ENCODE measurements at regions not wholly inside any gene's neighbourhood (a gene's known extent, or its start where the extent isn't known, plus 50 kb on each side); places are given as distances from the start of the nearest gene placed in this dataset.

GRCh38 chr14:104254735-104255400 lies 116.5 kb downstream of the KIF26A start:
- H4K20me1 ChIP-seq (replicated peaks; ENCODE audit: insufficient read depth): no peaks in the 10 kb centered on the region
- no peak overlapping the region for H2AFZ ChIP-seq
- no peaks in the 10 kb centered on the region for H3K79me2 ChIP-seq (replicated peaks; ENCODE audit: insufficient read depth)
- Mint-ChIP-seq H3K9me3 (peaks cover under 1% of the 10 kb centered on the region; the same call in 1 of the 3 replicates), H3K36me3 (ENCODE audit: low read depth) (no peaks in the 10 kb centered on the region), H3K27ac (no peak overlapping the region), H3K27me3 (ENCODE audit: insufficient read depth, low read depth, poor library complexity) (peaks cover 2% of the 10 kb centered on the region), H3K4me3 (no peak overlapping the region), H3K4me1 (no peaks in the 10 kb centered on the region)
- no peaks in the 10 kb centered on the region for H3K9me2 ChIP-seq (ENCODE audit: insufficient read depth)
- no peaks in the 10 kb centered on the region for H3K4me1 ChIP-seq (ENCODE audit: insufficient read depth)
- H3K36me3 ChIP-seq (ENCODE audit: insufficient read depth): no peaks in the 10 kb centered on the region
- no peaks in the 10 kb centered on the region for H3K27me3 ChIP-seq (ENCODE audit: insufficient read depth)
- no peaks in the 10 kb centered on the region for H3F3A ChIP-seq (replicated peaks; ENCODE audit: low read depth)
- no peak overlapping the region for H3K4me2 ChIP-seq
- no peak for DNase-seq (ENCODE audit: low spot score)
- H3K4me3 ChIP-seq: no peak overlapping the region
- ATAC-seq: no peak
- no peak for TF ChIP-seq CREB1 (CRISPR knock-in tag; IDR thresholded peaks at IDR 0.05; ENCODE audit: low read depth)
- no peak for TF ChIP-seq ETS1 (IDR thresholded peaks at IDR 0.05)
- no peak for TF ChIP-seq JUNB (IDR thresholded peaks at IDR 0.05; ENCODE audit: unreplicated experiment)
- no peak for TF ChIP-seq EZH2 (IDR thresholded peaks at IDR 0.05; ENCODE audit: low read depth, unreplicated experiment)
- no peak for TF ChIP-seq STAT1 (IDR thresholded peaks at IDR 0.05; ENCODE audit: unreplicated experiment)
- no peak overlapping the region for H3K27ac ChIP-seq (ENCODE audit: low read depth)

- Histone ChIP-seq H2AFZ (no peak overlapping the region), H3K79me2 (replicated peaks; ENCODE audit: insufficient read depth) (no peaks in the 10 kb centered on the region), H3K4me1 (ENCODE audit: insufficient read depth) (no peaks in the 10 kb centered on the region), H3K9me2 (ENCODE audit: insufficient read depth) (no peaks in the 10 kb centered on the region), H3K36me3 (ENCODE audit: insufficient read depth) (no peaks in the 10 kb centered on the region), H3K27me3 (ENCODE audit: insufficient read depth) (no peaks in the 10 kb centered on the region), H3K27ac (ENCODE audit: low read depth) (no peak overlapping the region), H3F3A (replicated peaks; ENCODE audit: low read depth) (no peaks in the 10 kb centered on the region), H4K20me1 (replicated peaks; ENCODE audit: insufficient read depth) (no peaks in the 10 kb centered on the region), H3K4me2 (no peak overlapping the region), H3K4me3 (no peak overlapping the region)
- Mint-ChIP-seq H3K36me3 (ENCODE audit: low read depth) (0 out of 3 replicates have a peak, but pooled peaks cover 3% of the 10 kb centered on the region), H3K4me3 (no peak overlapping the region), H3K9me3 (peaks cover 12% of the 10 kb centered on the region; the same call in 2 of the 3 replicates), H3K27me3 (ENCODE audit: insufficient read depth, low read depth, poor library complexity) (peaks cover 2% of the 10 kb centered on the region), H3K4me1 (no peaks in the 10 kb centered on the region), H3K27ac (no peak overlapping the region)
- ATAC-seq (no peak), DNase-seq (ENCODE audit: low spot score) (no peak)
- TF ChIP-seq STAT1 (IDR thresholded peaks at IDR 0.05; ENCODE audit: unreplicated experiment) (no peak), POLR2AphosphoS5 (IDR thresholded peaks at IDR 0.05; ENCODE audit: low read depth) (no peak), ZNF331 (CRISPR knock-in tag; IDR thresholded peaks at IDR 0.05; ENCODE audit: low read depth) (no peak), REST (IDR thresholded peaks at IDR 0.05; ENCODE audit: unreplicated experiment) (no peak)
- TF ChIP-seq, protein P1, sequence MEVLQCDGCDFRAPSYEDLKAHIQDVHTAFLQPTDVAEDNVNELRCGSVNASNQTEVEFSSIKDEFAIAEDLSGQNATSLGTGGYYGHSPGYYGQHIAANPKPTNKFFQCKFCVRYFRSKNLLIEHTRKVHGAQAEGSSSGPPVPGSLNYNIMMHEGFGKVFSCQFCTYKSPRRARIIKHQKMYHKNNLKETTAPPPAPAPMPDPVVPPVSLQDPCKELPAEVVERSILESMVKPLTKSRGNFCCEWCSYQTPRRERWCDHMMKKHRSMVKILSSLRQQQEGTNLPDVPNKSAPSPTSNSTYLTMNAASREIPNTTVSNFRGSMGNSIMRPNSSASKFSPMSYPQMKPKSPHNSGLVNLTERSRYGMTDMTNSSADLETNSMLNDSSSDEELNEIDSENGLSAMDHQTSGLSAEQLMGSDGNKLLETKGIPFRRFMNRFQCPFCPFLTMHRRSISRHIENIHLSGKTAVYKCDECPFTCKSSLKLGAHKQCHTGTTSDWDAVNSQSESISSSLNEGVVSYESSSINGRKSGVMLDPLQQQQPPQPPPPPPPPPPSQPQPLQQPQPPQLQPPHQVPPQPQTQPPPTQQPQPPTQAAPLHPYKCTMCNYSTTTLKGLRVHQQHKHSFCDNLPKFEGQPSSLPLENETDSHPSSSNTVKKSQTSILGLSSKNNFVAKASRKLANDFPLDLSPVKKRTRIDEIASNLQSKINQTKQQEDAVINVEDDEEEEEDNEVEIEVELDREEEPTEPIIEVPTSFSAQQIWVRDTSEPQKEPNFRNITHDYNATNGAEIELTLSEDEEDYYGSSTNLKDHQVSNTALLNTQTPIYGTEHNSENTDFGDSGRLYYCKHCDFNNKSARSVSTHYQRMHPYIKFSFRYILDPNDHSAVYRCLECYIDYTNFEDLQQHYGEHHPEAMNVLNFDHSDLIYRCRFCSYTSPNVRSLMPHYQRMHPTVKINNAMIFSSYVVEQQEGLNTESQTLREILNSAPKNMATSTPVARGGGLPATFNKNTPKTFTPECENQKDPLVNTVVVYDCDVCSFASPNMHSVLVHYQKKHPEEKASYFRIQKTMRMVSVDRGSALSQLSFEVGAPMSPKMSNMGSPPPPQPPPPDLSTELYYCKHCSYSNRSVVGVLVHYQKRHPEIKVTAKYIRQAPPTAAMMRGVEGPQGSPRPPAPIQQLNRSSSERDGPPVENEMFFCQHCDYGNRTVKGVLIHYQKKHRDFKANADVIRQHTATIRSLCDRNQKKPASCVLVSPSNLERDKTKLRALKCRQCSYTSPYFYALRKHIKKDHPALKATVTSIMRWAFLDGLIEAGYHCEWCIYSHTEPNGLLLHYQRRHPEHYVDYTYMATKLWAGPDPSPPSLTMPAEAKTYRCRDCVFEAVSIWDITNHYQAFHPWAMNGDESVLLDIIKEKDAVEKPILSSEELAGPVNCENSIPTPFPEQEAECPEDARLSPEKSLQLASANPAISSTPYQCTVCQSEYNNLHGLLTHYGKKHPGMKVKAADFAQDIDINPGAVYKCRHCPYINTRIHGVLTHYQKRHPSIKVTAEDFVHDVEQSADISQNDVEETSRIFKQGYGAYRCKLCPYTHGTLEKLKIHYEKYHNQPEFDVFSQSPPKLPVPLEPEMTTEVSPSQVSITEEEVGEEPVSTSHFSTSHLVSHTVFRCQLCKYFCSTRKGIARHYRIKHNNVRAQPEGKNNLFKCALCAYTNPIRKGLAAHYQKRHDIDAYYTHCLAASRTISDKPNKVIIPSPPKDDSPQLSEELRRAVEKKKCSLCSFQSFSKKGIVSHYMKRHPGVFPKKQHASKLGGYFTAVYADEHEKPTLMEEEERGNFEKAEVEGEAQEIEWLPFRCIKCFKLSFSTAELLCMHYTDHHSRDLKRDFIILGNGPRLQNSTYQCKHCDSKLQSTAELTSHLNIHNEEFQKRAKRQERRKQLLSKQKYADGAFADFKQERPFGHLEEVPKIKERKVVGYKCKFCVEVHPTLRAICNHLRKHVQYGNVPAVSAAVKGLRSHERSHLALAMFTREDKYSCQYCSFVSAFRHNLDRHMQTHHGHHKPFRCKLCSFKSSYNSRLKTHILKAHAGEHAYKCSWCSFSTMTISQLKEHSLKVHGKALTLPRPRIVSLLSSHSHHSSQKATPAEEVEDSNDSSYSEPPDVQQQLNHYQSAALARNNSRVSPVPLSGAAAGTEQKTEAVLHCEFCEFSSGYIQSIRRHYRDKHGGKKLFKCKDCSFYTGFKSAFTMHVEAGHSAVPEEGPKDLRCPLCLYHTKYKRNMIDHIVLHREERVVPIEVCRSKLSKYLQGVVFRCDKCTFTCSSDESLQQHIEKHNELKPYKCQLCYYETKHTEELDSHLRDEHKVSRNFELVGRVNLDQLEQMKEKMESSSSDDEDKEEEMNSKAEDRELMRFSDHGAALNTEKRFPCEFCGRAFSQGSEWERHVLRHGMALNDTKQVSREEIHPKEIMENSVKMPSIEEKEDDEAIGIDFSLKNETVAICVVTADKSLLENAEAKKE (CRISPR knock-in tag; IDR thresholded peaks at IDR 0.05): no peak
Measured at GRCh38 chr14:104256025-104256424, 117.6 kb downstream of the KIF26A start.

Measured in GM23338 (cell line).